Keratinocyte (primary cell): ENCODE measurements at regions not wholly inside any gene's neighbourhood (a gene's known extent, or its start where the extent isn't known, plus 50 kb on each side); places are given as distances from the start of the nearest gene placed in this dataset.

Source experiments
- DNase-seq: peaks from one replicate; pipeline ENCODE4 v3.0.0-alpha.2; 2011; ENCODE audit warnings: low read depth, missing footprints, low spot score
- FAIRE-seq: peaks from 2 replicates; lab custom pipeline; 2011; peaks lifted over from hg19 to GRCh38; lab: Jason Lieb, UNC
- H2AFZ ChIP-seq: 2 replicates; pipeline ENCODE4 v1.6.0; 2012; ENCODE audit warnings: low read length, control low read depth, inconsistent platforms; ENCODE audit not compliant: control insufficient read depth
- H3K27ac ChIP-seq: 2 replicates; pipeline ENCODE4 v1.5.1; 2011; ENCODE audit warnings: low read length; ENCODE audit not compliant: control insufficient read depth, insufficient read depth
- H3K27me3 ChIP-seq: 3 replicates; pipeline ENCODE4 v1.6.0; 2011; ENCODE audit warnings: low read length; ENCODE audit not compliant: control insufficient read depth, insufficient read depth; ENCODE audit errors: extremely low read depth
- H3K36me3 ChIP-seq, 2 experiments: 2 replicates in 1 of 2; 3 replicates in 1 of 2; pipeline ENCODE4 v1.5.1; 2011; ENCODE audit warnings: low read length in 2 of 2, mild to moderate bottlenecking in 1 of 2; ENCODE audit not compliant: control insufficient read depth in 2 of 2, insufficient read depth in 2 of 2; ENCODE audit errors: extremely low read depth in 1 of 2
- H3K4me1 ChIP-seq: 3 replicates; pipeline ENCODE4 v1.5.1; 2011; ENCODE audit warnings: low read length; ENCODE audit not compliant: control insufficient read depth, insufficient read depth; ENCODE audit errors: extremely low read depth
- H3K4me2 ChIP-seq: 3 replicates; pipeline ENCODE4 v1.6.0; 2011; ENCODE audit warnings: low read depth, low read length; ENCODE audit not compliant: control insufficient read depth, insufficient read depth; ENCODE audit errors: extremely low read depth
- H3K4me3 ChIP-seq, 3 experiments: fragments of 200-600 bp in 1 of 3; sonication (generic) in 1 of 3; 2 replicates in 2 of 3; 3 replicates in 1 of 3; pipeline ENCODE4 v1.5.1; 2011 to 2016; ENCODE audit warnings: low read length in 3 of 3, mild to moderate bottlenecking in 3 of 3, control low read depth in 2 of 3, inconsistent platforms in 1 of 3, low read depth in 1 of 3, mixed read lengths in 1 of 3, mixed run types in 1 of 3, moderate library complexity in 1 of 3; ENCODE audit not compliant: control insufficient read depth in 2 of 3, insufficient read depth in 2 of 3; ENCODE audit errors: extremely low read depth in 1 of 3
- H3K79me2 ChIP-seq: 2 replicates; pipeline ENCODE4 v1.6.0; 2012; ENCODE audit warnings: low read length; ENCODE audit not compliant: control insufficient read depth, insufficient read depth
- H3K9ac ChIP-seq: 3 replicates; pipeline ENCODE4 v1.6.0; 2011; ENCODE audit warnings: low read length; ENCODE audit not compliant: control insufficient read depth, insufficient read depth; ENCODE audit errors: extremely low read depth
- H3K9me1 ChIP-seq: 3 replicates; pipeline ENCODE4 v1.6.0; 2011; ENCODE audit warnings: low read length; ENCODE audit not compliant: control insufficient read depth, insufficient read depth; ENCODE audit errors: extremely low read depth
- H3K9me3 ChIP-seq: 2 replicates; pipeline ENCODE4 v1.5.1; 2012; ENCODE audit warnings: low read depth, low read length; ENCODE audit not compliant: control insufficient read depth
- H4K20me1 ChIP-seq: 3 replicates; pipeline ENCODE4 v1.6.0; 2011; ENCODE audit warnings: low read length; ENCODE audit not compliant: control insufficient read depth, insufficient read depth; ENCODE audit errors: extremely low read depth
- CTCF ChIP-seq, 3 experiments: IDR thresholded peaks in 1 of 3; conservative IDR thresholded peaks in 1 of 3; optimal IDR thresholded peaks in 1 of 3; 2 replicates in 2 of 3; 3 replicates in 1 of 3; pipeline versions ENCODE3 to v1.5.1; 2011; ENCODE audit warnings: low read length in 3 of 3, mild to moderate bottlenecking in 3 of 3, moderate library complexity in 2 of 3, control low read depth in 1 of 3, inconsistent platforms in 1 of 3; ENCODE audit not compliant: insufficient read depth in 2 of 3; ENCODE audit errors: extremely low read depth in 1 of 3
- EZH2 ChIP-seq: IDR thresholded peaks from one replicate; pipeline ENCODE4 v1.6.1; 2012; ENCODE audit warnings: inconsistent platforms, mild to moderate bottlenecking, low read length, moderate library complexity
- dilution Hi-C: fragments of 300-500 bp; cut with MboI; formaldehyde crosslinking; loops from one replicate; pipeline ENCODE4 v1.7.0; 2020; ENCODE audit warnings: low sequenced_read_pairs; ENCODE audit not compliant: extremely low pct_ligation_motif_present

GRCh38 chr14:56002876-56003625, 115.2 kb upstream of the PELI2 start:
- no peaks in the 10 kb centered on the region for H3K9me3 ChIP-seq
- no peak for TF ChIP-seq EZH2
- TF ChIP-seq CTCF (optimal IDR thresholded peaks at IDR 0.05 in 1 of 3, IDR thresholded peaks at IDR 0.05 in 1 of 3, conservative IDR thresholded peaks at IDR 0.05 in 1 of 3; ENCODE audit: extremely low read depth in 1 of 3, insufficient read depth in 2 of 3, low read length in 3 of 3): no peak
- no peak for FAIRE-seq
- H3K36me3 ChIP-seq: no peaks in the 10 kb centered on the region
- H4K20me1 ChIP-seq: no peaks in the 10 kb centered on the region
- peaks cover 7% of the 10 kb centered on the region for H3K4me1 ChIP-seq
- no peak overlapping the region for H3K27ac ChIP-seq
- dilution Hi-C loops: no loop called here
- no peak for DNase-seq
- no peaks in the 10 kb centered on the region for H3K9me1 ChIP-seq
- H3K9ac ChIP-seq: no peak overlapping the region
- no peak overlapping the region for H2AFZ ChIP-seq
- no peaks in the 10 kb centered on the region for H3K27me3 ChIP-seq
- no peak overlapping the region for H3K4me3 ChIP-seq
- no peaks in the 10 kb centered on the region for H3K79me2 ChIP-seq
- H3K4me2 ChIP-seq: no peak overlapping the region

- Histone ChIP-seq H2AFZ (no peak overlapping the region), H3K4me2 (no peak overlapping the region), H3K4me1 (peaks cover 7% of the 10 kb centered on the region), H3K27ac (no peak overlapping the region), H3K36me3 (no peaks in the 10 kb centered on the region), H3K4me3 (no peak overlapping the region), H3K9me3 (no peaks in the 10 kb centered on the region), H3K9me1 (no peaks in the 10 kb centered on the region), H4K20me1 (no peaks in the 10 kb centered on the region), H3K9ac (no peak overlapping the region), H3K79me2 (no peaks in the 10 kb centered on the region), H3K27me3 (no peaks in the 10 kb centered on the region)
- no peak for TF ChIP-seq CTCF (optimal IDR thresholded peaks at IDR 0.05 in 1 of 3, IDR thresholded peaks at IDR 0.05 in 1 of 3, conservative IDR thresholded peaks at IDR 0.05 in 1 of 3; ENCODE audit: extremely low read depth in 1 of 3, insufficient read depth in 2 of 3, low read length in 3 of 3)
- no peak for TF ChIP-seq EZH2
- FAIRE-seq: no peak
- dilution Hi-C loops: no loop called here
- no peak for DNase-seq
Measured at GRCh38 chr14:56004323-56004722, 113.9 kb upstream of the PELI2 start.
